Tibial nerve (tissue), 4 donors: ENCODE measurements at regions not wholly inside any gene's neighbourhood (a gene's known extent, or its start where the extent isn't known, plus 50 kb on each side); places are given as distances from the start of the nearest gene placed in this dataset.

Experiments used
- DNase-seq, 2 donors: peaks; one replicate each; pipeline ENCODE4 v3.0.0-alpha.2; 2019; ENCODE audit warnings: low spot score in 2 of 2
- H3K27ac ChIP-seq, 4 donors: fragments of 200-600 bp; sonication (generic) in 3 of 4; one replicate each; pipeline ENCODE4 v1.5.1; 2017 to 2019; ENCODE audit warnings: mild to moderate bottlenecking in 1 of 4
- H3K27me3 ChIP-seq, 2 donors: fragments of 200-600 bp; sonication (generic) in 1 of 2; one replicate each; pipeline versions ENCODE4 v1.5.1 to v1.6.0; 2017 to 2019
- H3K36me3 ChIP-seq, 3 donors: fragments of 200-600 bp; sonication (generic); one replicate each; pipeline ENCODE4 v1.5.1; 2018 to 2019
- H3K4me1 ChIP-seq, 4 donors: fragments of 200-600 bp; sonication (generic) in 3 of 4; one replicate each; pipeline ENCODE4 v1.5.1; 2017 to 2019
- H3K4me3 ChIP-seq, 4 donors: fragments of 200-600 bp; sonication (generic) in 3 of 4; one replicate each; pipeline ENCODE4 v1.5.1; 2017 to 2019; ENCODE audit warnings: mild to moderate bottlenecking in 1 of 4, moderate library complexity in 1 of 4
- H3K9me3 ChIP-seq, 4 donors: fragments of 200-600 bp; sonication (generic) in 3 of 4; one replicate each; pipeline ENCODE4 v1.5.1; 2017 to 2019
- EP300 ChIP-seq, 2 donors: sonication (generic); formaldehyde crosslinking; IDR thresholded peaks; one replicate each; pipeline ENCODE4 v1.6.1; 2017; ENCODE audit warnings: antibody characterized with exemption in 2 of 2, mild to moderate bottlenecking in 1 of 2
- POLR2A ChIP-seq, 2 donors: fragments of 450-650 bp; IDR thresholded peaks; one replicate each; pipeline ENCODE4 v1.6.1; 2017; ENCODE audit warnings: antibody characterized with exemption in 2 of 2, mild to moderate bottlenecking in 2 of 2, moderate library complexity in 2 of 2
- WGBS, 2 donors: methylation state at CpG; one replicate each; pipeline ENCODE4 v1.1.5; 2018; 5-methylcytosine and 5-hydroxymethylcytosine counted together
- TF ChIP-seq, protein P1 (sequence below), 5 experiments: fragments of 200-600 bp in 3 of 5; fragments of 450-650 bp in 2 of 5; sonication (generic) in 3 of 5; IDR thresholded peaks; one replicate each; pipeline ENCODE4 v1.5.1; 2016 to 2019; ENCODE audit warnings: antibody characterized with exemption in 5 of 5, mild to moderate bottlenecking in 3 of 5, moderate library complexity in 2 of 5

DNA sequence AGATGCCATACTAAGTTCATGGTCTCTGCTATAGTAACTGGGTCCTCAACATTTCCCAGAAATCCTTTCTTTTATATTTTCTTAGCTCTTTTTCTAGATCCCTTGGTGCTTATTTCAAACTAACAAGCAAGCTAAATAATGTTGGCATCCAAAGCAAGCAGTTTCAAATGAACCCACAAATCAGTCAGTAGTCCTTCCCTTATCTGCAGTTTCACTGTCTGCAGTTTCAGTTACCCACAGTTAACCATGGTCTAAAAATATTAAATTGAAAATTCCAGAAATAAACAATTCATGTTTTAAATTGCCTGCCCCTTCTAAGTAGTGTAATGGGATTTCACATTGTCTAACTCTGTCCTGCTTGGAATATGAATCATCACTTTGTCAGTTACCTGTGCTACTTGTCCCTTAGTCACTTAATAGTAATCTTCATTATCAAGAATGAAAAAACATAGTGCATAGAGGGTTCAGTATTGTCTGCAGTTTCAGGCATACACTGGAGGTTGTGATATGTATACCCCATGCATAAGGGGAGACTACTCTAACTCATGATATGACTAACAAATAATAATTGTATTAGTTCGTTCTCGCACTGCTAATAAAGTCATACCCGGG is 633.7 kb downstream of the MECOM start:
- DNase-seq = no peak
- no peak overlapping the region for H3K27ac ChIP-seq
- no peaks in the 10 kb centered on the region for H3K9me3 ChIP-seq
- no peaks in the 10 kb centered on the region for H3K36me3 ChIP-seq
- no peaks in the 10 kb centered on the region for H3K4me1 ChIP-seq
- H3K4me3 ChIP-seq = no peak overlapping the region
- no peaks in the 10 kb centered on the region for H3K27me3 ChIP-seq
- 95 to 98% methylated on average over 3 of the region's 3 CpGs for WGBS, 2 donors
- TF ChIP-seq, protein P1, sequence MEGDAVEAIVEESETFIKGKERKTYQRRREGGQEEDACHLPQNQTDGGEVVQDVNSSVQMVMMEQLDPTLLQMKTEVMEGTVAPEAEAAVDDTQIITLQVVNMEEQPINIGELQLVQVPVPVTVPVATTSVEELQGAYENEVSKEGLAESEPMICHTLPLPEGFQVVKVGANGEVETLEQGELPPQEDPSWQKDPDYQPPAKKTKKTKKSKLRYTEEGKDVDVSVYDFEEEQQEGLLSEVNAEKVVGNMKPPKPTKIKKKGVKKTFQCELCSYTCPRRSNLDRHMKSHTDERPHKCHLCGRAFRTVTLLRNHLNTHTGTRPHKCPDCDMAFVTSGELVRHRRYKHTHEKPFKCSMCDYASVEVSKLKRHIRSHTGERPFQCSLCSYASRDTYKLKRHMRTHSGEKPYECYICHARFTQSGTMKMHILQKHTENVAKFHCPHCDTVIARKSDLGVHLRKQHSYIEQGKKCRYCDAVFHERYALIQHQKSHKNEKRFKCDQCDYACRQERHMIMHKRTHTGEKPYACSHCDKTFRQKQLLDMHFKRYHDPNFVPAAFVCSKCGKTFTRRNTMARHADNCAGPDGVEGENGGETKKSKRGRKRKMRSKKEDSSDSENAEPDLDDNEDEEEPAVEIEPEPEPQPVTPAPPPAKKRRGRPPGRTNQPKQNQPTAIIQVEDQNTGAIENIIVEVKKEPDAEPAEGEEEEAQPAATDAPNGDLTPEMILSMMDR (IDR thresholded peaks at IDR 0.05) = no peak
- TF ChIP-seq POLR2A (IDR thresholded peaks at IDR 0.05) (no peak), EP300 (IDR thresholded peaks at IDR 0.05) (no peak)

DNA sequence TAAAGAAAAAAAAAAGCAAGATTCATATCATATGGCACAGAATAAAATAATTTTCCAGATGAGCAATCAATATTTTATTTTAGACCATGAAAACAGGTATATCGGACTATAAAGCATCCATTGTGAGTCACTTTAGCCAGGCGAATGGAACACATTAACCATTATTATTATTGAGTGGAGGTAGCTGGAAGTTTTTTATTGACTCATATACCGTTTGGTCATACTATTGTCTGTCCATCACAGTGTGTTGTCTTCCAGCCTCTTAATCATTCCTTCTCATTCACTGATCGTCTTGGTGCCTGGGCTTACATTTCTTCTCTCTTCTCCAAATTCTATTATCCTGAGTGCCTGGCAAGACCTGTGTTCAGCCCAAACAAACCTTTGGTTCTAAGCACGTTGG is 634.8 kb downstream of the MECOM start:
- no peaks in the 10 kb centered on the region for H3K4me1 ChIP-seq
- no peaks in the 10 kb centered on the region for H3K36me3 ChIP-seq
- 85 to 87% methylated on average over 5 of the region's 5 CpGs for WGBS, 2 donors
- TF ChIP-seq EP300 (IDR thresholded peaks at IDR 0.05) (no peak), POLR2A (IDR thresholded peaks at IDR 0.05) (no peak)
- TF ChIP-seq, protein P1 (IDR thresholded peaks at IDR 0.05) = no peak
- no peaks in the 10 kb centered on the region for H3K9me3 ChIP-seq
- no peak overlapping the region for H3K4me3 ChIP-seq
- no peaks in the 10 kb centered on the region for H3K27me3 ChIP-seq
- DNase-seq = no peak
- no peak overlapping the region for H3K27ac ChIP-seq

DNA sequence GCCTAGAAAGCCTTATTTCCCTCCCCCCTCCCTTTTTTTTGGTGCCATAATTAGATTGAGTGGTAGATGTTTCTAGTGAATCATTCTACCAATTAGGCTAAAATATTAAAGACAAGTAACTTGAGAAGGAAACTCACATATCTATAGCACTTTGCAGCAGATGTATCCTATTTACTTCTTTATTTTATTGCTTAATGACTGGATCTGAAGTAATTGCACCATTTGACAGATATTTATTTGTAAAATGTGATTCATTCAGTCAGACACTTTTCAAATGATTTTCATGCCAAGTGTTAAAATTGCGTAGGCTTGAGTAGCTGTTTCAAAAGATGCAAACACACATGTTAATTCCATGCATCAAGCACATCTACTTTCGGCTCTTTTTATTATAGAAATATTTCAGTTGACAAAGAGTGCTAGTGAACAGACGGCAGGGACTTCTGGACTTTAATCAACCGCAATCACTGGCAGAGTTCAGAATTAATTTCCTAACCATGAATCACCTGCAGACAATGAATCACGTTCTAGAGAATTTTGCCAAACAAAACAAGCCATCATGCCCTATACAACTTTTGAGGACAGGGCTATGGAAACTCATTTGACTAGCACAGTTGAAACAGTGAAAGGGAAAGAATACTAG is 636.8 kb downstream of the MECOM start:
- Histone ChIP-seq H3K36me3 (no peaks in the 10 kb centered on the region), H3K27ac (no peak overlapping the region), H3K27me3 (no peaks in the 10 kb centered on the region), H3K4me3 (no peak overlapping the region), H3K4me1 (no peaks in the 10 kb centered on the region), H3K9me3 (no peaks in the 10 kb centered on the region)
- no peak for DNase-seq
- 40 to 44% methylated on average over 5 of the region's 5 CpGs for WGBS, 2 donors
- TF ChIP-seq EP300 (IDR thresholded peaks at IDR 0.05) (peak in 1 of 2 donors; percentile 39), POLR2A (IDR thresholded peaks at IDR 0.05) (no peak)

DNA sequence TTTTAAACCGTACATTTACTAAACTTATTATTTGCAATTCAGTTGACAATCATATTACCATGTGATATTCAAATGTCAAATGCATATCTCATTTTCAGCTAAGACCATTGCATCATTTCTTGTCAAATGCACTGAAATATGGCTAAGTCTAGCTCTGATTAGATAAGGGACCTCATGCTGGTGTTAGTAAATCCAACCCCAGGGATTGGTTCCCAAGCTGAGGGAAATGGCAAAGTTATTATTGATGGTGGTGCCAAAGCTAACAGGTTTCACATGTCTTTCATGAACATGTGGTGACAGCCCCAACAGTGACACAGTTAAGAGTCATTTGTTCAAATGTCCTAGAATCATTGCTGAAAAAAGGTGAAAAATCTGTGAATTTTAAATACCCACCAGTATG is 641.1 kb downstream of the MECOM start:
- WGBS, 2 donors = 87 to 91% methylated on average over 1 of the region's 1 CpG
- Histone ChIP-seq H3K4me1 (no peaks in the 10 kb centered on the region), H3K4me3 (no peak overlapping the region), H3K27me3 (no peaks in the 10 kb centered on the region), H3K9me3 (no peaks in the 10 kb centered on the region), H3K36me3 (no peaks in the 10 kb centered on the region), H3K27ac (no peak overlapping the region)
- no peak for DNase-seq
- TF ChIP-seq EP300 (IDR thresholded peaks at IDR 0.05) = no peak
- no peak for TF ChIP-seq POLR2A (IDR thresholded peaks at IDR 0.05)
- TF ChIP-seq, protein P1 (IDR thresholded peaks at IDR 0.05) = no peak

DNA sequence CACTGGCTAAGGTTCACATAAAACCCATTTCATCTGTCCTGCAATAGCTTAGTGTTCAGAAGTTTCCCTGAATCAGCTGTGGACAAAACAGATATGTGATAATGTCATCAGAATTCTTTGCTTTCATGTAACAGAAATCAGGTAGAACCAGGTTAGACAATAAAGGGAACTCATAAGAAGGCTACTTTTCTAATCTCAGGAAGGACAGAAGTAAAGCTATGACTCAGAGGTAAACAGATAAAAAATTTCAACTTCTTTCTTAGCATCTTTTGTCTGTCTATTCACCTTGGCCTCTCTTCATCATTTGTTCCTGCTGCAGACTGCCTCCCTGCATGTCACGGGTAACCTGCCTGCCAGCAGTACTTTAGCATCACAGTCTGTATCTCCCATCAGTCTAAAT is 643.1 kb downstream of the MECOM start:
- Histone ChIP-seq H3K27ac (no peak overlapping the region), H3K4me1 (no peaks in the 10 kb centered on the region), H3K4me3 (no peak overlapping the region), H3K9me3 (no peaks in the 10 kb centered on the region), H3K27me3 (no peaks in the 10 kb centered on the region), H3K36me3 (no peaks in the 10 kb centered on the region)
- no peak for DNase-seq
- TF ChIP-seq, protein P1 (IDR thresholded peaks at IDR 0.05) = no peak
- TF ChIP-seq POLR2A (IDR thresholded peaks at IDR 0.05) (no peak), EP300 (IDR thresholded peaks at IDR 0.05) (no peak)
- WGBS, 2 donors = 67 to 88% methylated on average over 1 of the region's 1 CpG
